BJ (cell line): ENCODE measurements at regions not wholly inside any gene's neighbourhood (a gene's known extent, or its start where the extent isn't known, plus 50 kb on each side); places are given as distances from the start of the nearest gene placed in this dataset.
"Not testable (repeated sequence)": the region's sequence is repeated elsewhere in the genome, so short reads cannot be mapped to it uniquely, and the experiment has no call there.

Experiments used
- CTCF ChIA-PET: fragments of 350-600 bp; formaldehyde crosslinking; extraction: SDS; loops from one replicate; lab custom pipeline; 2021; ENCODE audit warnings: antibody characterized with exemption, inconsistent platforms; lab: Yijun Ruan, JAX
- POLR2A ChIA-PET: fragments of 300-600 bp; sonication (Branson Sonifier 250); formaldehyde crosslinking; extraction: SDS; loops from one replicate; lab custom pipeline; 2021; ENCODE audit warnings: antibody characterized with exemption; lab: Charles Lee
- DNase-seq: peaks from one replicate; pipeline ENCODE4 v3.0.0-alpha.2; 2011; ENCODE audit warnings: low read depth
- H3K27me3 ChIP-seq: 2 replicates; pipeline ENCODE4 v1.6.0; 2011; ENCODE audit warnings: low read length; ENCODE audit not compliant: control insufficient read depth, insufficient read depth
- H3K36me3 ChIP-seq: 2 replicates; pipeline ENCODE4 v1.5.1; 2011; ENCODE audit warnings: low read length; ENCODE audit not compliant: control insufficient read depth, insufficient read depth
- H3K4me3 ChIP-seq: 2 replicates; pipeline ENCODE4 v1.5.1; 2011; ENCODE audit warnings: low read depth, mild to moderate bottlenecking, control low read depth, low read length
- TF ChIP-seq, protein P1 (sequence below): IDR thresholded peaks from 2 replicates; pipeline ENCODE4 v1.5.1; 2011; ENCODE audit warnings: low read depth, mild to moderate bottlenecking, control low read depth, inconsistent platforms, low read length, moderate library complexity; ENCODE audit not compliant: insufficient read depth

DNA sequence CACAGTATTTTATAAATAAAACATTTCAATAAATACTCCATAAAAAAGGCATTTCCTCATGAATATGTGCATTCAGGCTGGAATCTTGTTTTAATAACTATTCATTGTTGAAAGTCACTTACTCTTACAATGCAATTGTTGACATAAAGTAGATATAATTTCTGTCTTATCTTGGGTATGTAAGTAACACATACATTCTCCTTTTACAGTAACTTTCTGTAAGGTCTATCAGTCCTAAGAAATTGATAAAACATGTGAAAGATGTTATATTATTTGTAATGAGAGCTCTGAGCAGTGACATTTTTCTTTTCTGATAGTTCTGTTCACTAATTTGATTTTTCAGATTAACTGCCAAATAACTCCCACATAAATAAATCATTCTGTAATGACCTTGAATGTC lies 1249.2 kb downstream of the STIM2 start:
- no peaks in the 10 kb centered on the region for H3K27me3 ChIP-seq
- DNase-seq = no peak
- TF ChIP-seq, protein P1, sequence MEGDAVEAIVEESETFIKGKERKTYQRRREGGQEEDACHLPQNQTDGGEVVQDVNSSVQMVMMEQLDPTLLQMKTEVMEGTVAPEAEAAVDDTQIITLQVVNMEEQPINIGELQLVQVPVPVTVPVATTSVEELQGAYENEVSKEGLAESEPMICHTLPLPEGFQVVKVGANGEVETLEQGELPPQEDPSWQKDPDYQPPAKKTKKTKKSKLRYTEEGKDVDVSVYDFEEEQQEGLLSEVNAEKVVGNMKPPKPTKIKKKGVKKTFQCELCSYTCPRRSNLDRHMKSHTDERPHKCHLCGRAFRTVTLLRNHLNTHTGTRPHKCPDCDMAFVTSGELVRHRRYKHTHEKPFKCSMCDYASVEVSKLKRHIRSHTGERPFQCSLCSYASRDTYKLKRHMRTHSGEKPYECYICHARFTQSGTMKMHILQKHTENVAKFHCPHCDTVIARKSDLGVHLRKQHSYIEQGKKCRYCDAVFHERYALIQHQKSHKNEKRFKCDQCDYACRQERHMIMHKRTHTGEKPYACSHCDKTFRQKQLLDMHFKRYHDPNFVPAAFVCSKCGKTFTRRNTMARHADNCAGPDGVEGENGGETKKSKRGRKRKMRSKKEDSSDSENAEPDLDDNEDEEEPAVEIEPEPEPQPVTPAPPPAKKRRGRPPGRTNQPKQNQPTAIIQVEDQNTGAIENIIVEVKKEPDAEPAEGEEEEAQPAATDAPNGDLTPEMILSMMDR = no peak
- POLR2A ChIA-PET = no interaction called here
- CTCF ChIA-PET = no interaction called here
- H3K4me3 ChIP-seq = no peak overlapping the region
- H3K36me3 ChIP-seq = no peaks in the 10 kb centered on the region

DNA sequence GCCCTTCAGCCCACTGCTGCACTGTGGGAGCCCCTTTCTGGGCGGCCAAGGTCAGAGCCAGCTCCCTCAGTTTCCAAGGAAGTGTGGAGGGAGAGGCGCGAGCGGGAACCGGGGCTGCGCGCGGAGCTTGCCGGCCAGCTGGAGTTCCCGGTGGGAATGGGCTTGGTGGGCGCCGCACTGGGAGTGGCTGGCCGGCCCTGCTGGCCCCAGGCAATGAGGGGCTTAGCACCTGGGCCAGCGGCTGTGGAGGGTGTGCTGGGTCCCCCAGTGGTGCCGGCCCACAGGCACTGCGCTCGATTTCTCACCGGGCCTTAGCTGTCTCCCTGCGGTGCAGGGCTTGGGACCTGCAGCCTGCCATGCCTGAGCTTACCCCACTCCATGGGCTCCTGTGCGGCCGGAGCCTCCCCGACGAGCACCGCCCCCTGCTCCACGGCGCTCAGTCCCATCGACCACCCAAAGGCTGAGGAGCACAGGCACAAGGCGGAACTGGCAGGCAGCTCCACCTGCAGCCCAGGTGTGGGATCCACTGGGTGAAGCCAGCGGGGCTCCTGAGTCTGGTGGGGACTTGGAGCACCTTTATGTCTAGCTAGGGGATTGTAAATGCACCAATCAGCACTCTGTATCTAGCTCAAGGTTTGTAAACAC lies 1252.2 kb downstream of the STIM2 start:
- POLR2A ChIA-PET, H3K36me3 ChIP-seq, CTCF ChIA-PET, H3K27me3 ChIP-seq, H3K4me3 ChIP-seq, DNase-seq: not testable (repeated sequence)

DNA sequence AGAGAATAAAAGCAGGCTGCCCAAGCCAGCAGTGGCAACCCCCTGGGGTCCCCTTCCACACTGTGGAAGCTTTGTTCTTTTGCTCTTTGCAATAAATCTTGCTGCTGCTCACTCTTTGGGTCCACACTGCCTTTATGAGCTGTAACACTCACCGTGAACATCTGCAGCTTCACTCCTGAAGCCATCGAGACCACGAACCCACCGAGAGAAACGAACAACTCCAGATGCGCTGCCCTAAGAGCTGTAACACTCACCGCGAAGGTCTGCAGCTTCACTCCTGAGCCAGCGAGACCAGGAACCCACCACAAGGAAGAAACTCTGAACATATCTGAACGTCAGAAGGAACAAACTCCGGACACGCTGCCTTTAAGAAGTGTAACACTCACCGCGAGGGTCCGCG lies 1252.9 kb downstream of the STIM2 start:
- CTCF ChIA-PET, DNase-seq: not testable (repeated sequence)

DNA sequence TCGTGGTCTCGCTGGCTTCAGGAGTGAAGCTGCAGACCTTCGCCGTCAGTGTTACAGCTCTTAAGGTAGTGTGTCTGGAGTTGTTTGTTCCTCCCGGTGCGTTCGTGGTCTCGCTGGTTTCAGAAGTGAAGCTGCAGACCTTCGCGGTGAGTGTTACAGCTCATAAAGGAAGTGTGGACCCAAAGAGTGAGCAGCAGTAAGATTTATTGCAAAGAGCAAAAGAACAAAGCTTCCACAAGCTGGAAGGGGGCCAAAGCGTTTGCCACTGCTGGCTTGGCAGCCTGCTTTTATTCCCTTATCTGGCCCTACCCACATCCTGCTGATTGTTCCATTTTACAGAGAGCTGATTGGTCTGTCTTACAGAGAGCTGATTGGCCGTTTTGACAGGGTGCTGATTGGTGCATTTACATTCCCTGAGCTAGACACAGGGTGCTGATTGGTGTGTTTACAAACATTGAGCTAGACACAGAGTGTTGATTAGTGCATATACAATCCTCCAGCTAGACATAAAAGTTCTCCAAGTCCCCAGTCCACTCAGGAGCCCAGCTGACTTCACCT lies 1256.0 kb downstream of the STIM2 start:
- DNase-seq, H3K27me3 ChIP-seq, POLR2A ChIA-PET, CTCF ChIA-PET, H3K36me3 ChIP-seq, H3K4me3 ChIP-seq: not testable (repeated sequence)

More for the DNA sequence above, 1252.9 kb downstream of the STIM2 start:
- H3K36me3 ChIP-seq, H3K27me3 ChIP-seq, POLR2A ChIA-PET, H3K4me3 ChIP-seq: not testable (repeated sequence)

DNA sequence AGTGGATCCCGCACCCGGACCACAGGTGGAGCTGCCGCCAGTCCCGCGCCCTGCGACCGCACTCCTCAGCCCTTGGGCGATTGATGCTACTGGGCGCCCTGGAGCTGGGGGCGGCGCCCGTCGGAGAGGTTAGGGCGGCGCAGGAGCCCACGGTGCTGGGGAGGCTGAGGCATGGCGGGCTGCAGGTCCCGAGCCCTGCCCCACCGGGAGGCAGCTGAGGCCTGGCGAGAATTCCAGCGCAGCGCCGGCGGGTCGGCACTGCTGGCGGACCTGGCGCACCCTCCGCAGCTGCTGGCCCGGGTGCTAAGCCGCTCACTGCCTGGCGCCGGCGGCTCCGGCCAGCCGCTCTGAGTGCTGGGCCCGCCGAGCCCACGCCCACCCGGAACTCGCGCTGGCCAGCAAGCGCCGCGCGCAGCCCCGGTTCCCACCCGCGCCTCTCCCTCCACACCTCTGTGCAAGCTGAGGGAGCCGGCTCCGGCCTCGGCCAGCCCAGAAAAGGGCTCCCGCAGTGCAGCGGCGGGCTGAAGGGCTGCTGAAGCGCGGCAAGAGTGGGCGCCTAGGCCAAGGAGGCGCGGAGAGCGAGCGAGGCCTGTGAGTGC lies 1256.5 kb downstream of the STIM2 start:
- TF ChIP-seq, protein P1 = no peak
- H3K4me3 ChIP-seq = no peak overlapping the region
- H3K27me3 ChIP-seq = no peaks in the 10 kb centered on the region
- DNase-seq = no peak
- POLR2A ChIA-PET = no interaction called here
- CTCF ChIA-PET = no interaction called here
- no peaks in the 10 kb centered on the region for H3K36me3 ChIP-seq

DNA sequence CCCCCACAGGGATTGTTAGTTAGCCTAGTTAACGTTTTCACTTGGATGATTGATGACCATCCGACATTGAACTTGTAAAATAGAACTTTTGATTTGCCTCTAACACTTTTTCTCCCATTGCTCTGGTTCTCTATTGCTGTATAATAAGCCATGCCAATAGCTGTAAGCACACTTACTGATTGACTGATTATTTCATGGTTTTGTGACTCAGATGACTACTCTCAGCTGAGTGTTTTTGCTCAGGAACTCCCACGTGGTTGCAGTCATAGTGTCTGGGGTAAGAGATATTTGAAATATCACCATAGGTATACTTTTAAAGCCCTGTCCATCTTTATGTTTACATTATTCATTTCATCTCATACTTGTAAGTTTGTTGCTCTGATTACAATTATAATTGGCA lies 1285.5 kb downstream of the STIM2 start:
- H3K36me3 ChIP-seq = no peaks in the 10 kb centered on the region
- no peaks in the 10 kb centered on the region for H3K27me3 ChIP-seq
- CTCF ChIA-PET = interaction anchor here (0.5 kb wide), 1 partner anchor 11 kb away, joined by 3 read pairs; no protein-coding TSS in a partner anchor
- TF ChIP-seq, protein P1 = no peak
- POLR2A ChIA-PET = no interaction called here
- no peak for DNase-seq
- no peak overlapping the region for H3K4me3 ChIP-seq
